ENCODE measurements at regions not wholly inside any gene's neighbourhood (a gene's known extent, or its start where the extent isn't known, plus 50 kb on each side); places are given as distances from the start of the nearest gene placed in this dataset.

DNA sequence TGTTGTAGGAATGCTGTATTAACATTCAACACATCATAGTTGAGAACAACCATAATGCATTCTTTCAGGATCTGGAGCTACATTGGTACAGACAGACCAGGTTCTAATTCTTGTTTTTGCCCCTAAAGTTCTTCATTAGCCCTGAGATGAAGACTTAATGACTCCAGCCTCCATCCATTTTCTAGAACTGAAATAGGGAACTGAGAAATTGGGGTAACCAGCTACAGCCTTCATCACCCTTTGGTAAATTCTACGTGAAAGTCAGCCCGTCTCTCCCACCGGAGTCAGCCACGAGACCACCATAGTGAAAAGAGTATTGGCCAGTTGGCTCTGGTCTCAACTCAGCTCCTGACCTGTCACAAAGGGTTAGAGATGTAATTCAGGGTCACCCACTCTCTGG lies 164.0 kb downstream of the NUAK1 start:
- in situ Hi-C loops (cut with MboI; ENCODE audit: low sequenced_read_pairs): no loop called here

DNA sequence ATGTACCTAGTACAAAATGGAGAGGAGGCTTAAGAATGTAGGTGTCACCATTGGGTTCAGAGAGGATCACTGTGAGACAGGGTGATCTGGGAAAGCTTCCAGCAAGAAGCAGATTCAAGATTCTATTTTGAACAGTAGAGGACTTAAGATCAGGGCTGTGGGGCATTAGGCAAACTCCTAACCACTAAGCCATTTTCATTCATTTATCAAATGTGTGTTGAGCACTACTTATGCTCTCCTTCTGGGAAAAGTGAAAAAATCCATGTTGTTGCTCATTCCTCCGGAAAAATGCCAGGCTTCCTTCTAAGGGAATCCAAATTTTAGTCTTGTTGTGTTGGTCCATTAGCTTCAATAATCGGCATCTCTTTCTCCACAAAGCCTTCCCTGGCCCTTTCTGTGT lies 163.4 kb downstream of the NUAK1 start:
- in situ Hi-C loops (cut with MboI; ENCODE audit: low sequenced_read_pairs): no loop called here

DNA sequence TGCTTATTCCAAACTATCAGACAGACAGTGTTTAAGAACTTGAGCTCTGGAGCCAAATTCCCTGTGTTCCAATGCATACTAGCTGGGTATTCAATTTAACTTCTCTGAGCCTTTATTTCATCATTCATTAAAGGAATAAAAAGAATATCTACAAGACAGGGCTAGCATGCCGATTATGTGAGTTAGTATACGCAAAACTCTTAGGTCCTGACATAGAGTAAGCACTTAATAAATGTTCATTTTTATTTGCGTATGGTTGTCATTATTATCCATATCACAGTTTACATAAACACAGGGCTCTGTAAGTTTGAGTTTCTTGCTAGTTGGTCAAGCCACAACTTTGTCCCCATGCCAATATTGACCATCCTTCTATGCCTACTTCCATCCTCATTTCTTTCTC lies 161.5 kb downstream of the NUAK1 start:
- in situ Hi-C loops (cut with MboI; ENCODE audit: low sequenced_read_pairs): no loop called here

DNA sequence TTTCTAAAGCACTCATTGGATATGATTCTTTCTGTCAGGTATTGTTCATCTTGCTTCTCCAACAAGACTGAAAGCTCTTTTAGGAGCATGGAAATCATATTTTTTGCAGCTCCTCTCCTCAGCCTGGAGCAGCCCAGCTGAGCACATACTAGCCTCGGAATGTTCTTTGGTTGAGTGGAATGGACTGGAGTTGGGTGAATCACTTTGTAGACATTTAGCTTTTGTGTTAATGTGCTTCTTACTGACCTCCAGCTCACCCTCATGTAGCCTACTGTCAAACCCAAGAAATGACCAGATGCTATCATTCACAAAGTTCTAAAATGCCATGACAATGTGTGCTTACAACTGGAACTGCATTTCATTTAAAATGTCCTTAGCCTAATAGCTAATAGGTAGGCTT lies 161.1 kb downstream of the NUAK1 start:
- in situ Hi-C loops (cut with MboI; ENCODE audit: low sequenced_read_pairs): no loop called here

DNA sequence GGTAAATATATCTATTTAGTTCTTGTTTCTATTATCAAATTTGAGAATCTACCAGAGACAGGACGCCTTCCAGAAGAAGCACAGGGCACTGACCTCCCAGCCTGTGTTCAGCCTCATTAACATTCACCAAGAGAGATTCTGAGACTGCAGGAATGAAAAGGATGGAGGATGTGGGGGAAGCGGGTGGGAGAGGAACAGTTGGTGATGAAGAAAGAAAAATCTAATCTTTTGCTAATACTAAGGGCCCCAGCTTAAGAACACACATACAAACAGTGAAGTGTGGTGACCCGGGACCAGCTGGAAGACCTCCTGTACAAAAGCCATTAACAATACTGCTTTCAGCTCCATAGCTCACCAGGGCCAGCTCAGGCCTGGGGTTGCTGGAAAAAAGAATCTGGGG lies 160.5 kb downstream of the NUAK1 start:
- in situ Hi-C loops (cut with MboI; ENCODE audit: low sequenced_read_pairs): no loop called here

DNA sequence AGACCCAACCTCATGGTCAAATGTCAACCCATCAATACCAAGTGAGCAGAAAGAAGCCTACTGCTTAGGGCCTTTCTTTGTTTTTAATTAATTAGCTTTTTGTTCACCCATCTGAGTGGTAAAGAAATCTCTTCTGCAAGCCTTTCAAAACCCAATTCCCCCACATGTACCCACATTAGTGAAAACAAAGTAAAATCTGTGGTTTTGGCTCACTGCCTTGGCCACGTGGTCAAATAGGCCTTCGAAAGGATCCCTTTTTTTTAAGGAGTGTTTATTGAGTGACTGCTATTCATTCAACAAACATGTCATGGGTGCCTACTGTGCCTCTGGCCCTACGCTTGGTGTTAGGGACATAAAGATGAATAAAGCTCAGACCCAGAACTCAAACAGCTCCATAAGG lies 160.1 kb downstream of the NUAK1 start:
- in situ Hi-C loops (cut with MboI; ENCODE audit: low sequenced_read_pairs): no loop called here

DNA sequence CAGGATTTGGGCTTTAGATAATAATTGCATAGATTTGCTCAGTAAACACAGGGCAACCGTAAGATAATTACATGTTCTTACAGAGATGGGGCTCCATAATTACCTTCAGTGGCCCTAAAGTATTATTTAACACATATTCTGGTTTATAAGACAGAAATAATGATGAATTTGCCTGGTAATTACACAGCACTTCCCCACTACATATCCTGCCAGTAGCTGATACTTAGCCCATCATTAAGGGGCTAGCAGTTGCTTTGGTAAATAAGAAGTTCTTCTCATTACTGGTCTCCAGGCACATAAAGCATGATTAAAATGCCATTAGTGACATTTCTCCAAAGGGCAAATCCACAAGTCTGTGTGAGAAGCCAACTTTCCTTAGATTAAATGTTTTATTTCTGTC lies 158.7 kb downstream of the NUAK1 start:
- in situ Hi-C loops (cut with MboI; ENCODE audit: low sequenced_read_pairs): no loop called here

DNA sequence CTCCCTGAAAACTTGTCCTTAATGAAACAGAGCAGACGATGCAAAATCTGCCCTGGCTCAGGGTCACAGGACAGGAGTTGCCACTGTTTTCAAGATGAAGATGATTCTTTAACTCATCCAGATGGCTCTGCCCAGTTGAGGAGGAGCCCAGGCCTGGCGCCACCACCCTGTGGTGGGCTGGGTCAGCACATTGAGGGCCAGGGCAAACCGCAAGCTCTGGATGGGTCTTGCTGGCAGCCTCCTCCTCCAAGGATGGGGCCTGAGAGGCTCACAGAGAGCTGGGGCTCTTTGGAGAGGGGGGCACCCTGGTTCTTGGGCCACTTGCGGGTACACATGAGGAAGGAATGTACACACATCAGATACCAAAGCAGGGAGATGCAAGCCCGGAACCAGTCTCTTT lies 158.2 kb downstream of the NUAK1 start:
- in situ Hi-C loops (cut with MboI; ENCODE audit: low sequenced_read_pairs): no loop called here

DNA sequence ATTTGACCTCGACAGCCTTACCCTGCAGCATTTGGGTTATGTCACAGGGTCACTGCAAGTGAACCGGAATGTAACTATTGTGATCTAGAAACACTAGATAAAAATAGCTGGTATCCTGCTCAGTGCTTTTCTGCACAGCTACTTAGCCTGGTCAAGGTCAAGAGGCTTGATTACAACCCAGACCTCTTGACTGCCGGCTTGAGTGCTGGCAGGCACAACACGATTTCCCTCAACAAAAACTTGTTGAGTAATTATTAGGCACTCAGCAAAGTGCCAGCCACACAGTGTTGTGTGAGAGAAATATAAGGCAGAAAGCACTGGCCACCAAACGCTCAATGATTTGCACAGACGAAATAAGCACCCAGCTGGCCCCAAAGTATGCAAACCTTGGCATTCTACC lies 156.7 kb downstream of the NUAK1 start:
- in situ Hi-C loops (cut with MboI; ENCODE audit: low sequenced_read_pairs): no loop called here

DNA sequence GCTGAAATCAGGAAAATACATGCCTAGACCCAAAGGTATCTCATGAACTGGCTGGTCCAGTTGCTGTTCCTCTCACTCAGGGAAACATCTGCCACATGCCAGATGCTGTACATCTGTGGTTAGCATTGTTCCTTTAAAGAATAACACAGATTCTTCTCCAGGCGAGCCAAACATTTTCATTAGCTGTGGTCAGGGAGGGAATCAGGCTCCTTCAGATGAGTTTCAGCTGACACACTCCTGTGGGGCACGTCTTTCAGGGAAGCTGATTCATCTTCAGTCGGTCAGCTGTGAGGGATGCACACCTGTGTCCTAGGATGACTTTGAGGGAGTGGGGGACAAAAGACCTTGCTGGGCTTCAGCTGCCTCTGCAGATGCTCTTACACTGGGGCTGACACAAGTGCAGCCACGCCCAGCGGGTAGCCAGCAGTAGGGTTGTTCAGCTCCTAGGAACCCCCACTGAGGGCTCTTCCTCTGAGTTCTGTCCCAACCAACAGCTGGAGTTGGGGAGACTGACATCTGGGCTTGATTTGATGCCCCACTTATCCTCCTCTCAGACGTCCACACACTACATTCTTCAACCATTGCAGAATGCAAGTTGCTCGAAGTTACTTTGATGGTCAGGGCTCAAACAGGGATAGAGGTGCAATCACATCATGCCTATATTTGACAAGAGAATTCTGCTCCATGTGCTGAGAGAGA lies 155.0 kb downstream of the NUAK1 start:
- in situ Hi-C loops (cut with MboI; ENCODE audit: low sequenced_read_pairs): no loop called here

DNA sequence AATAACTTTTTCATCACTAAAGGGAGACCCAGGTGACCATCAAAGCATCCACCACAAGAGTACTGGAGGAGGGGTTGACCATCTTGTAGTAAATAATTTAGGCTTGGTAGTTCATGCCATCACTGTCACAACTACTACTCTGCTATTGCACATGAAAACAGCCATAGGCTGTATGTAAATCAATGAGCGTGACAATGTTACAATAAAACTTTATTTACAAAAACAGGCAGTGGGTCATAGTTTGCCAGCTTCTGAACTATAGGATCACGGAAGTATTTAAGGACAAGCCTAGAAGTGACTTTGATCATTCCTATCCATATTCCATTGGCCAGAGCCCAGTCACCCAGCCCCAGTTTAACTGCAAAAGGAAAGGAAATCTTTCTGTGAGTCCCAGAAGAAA lies 153.4 kb downstream of the NUAK1 start:
- in situ Hi-C loops (cut with MboI; ENCODE audit: low sequenced_read_pairs): no loop called here

DNA sequence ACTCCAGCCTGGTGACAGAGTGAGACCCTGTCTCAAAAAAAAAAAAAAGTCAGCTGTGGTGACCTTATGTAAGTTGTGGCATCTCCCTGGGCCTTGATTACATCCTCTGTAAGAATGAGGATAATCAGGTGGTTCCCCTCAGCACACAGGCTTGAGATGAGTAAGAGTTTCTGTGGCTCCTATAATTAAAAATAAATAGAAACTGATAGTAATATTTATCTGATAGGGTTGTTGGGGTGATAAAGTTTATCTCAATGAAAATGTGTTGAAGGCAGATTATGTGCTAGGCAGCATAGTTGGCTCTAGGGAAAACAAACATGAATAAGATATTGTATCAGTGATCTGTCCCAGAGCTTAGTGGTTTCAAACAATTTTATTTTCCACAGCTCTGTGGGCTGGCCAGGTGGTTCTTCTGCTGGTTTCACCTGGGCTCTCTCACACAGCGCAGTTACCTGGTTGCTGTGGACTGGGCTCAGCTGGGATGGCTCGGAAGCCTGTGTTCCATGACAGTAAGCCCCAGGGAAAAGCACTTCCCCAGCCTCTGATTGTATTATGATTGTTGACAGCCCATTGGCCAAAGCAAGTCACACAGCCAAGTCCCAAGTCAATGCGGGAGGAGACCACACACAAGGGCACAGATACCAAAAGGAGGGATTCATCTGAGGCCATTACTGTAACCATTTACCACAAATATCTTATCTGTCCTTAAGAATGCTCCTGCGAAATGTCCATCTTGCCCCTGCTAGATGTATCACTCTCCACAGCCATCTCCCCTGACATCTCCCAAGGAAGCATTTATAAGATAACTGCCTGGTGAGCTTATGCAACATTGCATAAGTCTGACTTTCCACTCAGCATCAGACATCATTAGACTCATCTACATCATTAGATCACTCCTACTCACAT lies 151.7 kb downstream of the NUAK1 start:
- in situ Hi-C loops (cut with MboI; ENCODE audit: low sequenced_read_pairs): no loop called here

DNA sequence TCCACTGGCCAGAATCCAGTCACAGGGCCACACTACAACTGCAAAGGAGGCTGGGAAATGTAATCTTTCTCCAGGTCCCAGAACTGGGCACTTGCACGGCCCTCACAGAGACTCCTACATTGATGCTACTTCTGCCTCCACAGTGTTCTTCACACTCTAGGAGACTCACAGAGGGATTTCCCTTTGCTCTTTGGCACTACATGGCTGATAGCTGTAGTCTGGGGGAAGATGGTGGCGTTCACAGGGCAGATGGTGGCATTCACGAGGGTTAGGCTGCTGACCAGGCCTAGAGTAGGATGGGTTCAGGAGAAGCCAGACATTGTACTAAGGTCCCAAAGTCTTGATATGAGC lies 151.1 kb downstream of the NUAK1 start:
- in situ Hi-C loops (cut with MboI; ENCODE audit: low sequenced_read_pairs): no loop called here

DNA sequence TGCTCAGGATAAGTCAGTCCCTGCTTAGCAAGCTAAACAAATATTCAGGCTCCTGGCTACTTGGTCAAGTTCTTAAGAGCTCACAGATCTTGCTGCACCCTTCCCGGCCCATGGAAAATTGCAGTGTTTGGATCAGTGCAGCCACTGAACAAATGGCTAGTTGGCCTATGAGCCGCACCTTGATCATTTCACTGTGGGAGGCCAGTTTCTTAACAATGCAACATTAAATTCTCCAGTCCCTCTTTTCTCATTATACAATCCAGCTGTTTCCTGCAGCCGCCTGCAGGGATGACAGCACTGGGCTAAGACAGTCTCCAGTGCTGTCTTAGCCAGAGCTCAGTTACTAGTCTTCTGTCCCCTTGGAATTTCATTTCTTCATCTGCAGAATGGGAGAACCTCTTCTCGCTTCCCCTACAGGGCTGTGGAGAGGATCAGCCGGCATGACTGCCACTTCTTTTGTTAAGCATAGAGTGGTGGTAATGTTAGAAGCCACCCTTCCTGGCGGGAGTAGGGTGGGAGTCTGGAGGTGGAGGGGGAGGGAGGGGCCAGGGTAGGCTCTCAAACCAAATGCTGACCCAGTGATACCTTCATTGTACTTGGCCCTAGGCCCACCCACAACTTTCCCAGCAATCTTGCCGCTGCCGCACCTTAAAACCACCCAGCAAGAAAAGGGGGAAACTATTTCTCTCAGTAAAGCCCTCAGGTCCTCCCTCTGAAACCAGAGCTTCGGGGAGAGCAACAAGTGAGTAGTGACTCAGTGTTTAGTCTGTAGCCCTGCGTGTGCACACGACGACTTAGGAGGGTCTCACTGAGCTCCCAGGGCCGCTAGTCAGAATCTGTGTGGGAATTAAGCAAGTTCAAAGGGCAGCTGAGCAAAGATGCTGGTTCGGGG lies 145.7 kb downstream of the NUAK1 start:
- in situ Hi-C loops (cut with MboI; ENCODE audit: low sequenced_read_pairs): no loop called here

DNA sequence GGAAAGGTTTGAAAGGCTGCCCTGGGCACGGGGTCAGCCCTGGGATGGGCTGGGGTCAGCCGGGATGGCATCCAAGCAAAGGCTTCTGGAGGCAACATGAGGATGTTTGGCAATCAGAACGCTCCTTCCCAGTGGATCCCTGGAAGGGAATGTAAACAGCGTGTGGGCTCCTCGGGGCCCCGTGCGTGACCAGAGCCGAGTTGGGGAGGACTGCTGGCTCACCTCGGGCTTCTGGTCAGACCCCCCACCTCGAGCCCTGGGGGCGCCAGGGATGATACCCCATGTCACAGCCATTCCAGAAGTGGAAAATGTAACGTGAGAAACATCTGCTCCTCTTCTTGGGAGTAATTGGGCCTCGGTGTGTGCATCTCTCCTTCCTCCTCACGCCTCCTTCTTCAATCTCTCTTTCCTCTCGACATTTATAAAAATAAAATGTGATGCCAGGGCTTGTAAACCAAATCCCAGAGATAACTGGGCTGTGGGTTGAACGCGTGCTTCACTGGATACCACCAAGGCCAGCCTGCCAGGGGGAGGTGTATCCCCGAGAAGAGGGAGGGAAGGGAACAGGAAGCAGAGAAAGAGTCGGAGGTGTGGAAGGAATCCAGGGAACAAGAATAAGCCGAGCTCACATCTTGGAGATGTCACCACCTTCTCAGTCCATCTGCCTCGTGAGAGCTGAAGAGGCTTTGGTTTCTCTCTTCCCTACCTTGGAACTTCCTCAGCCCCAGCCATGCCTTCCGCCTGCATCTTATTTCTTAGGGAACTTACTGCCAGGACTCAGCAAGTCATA lies 144.8 kb downstream of the NUAK1 start:
- in situ Hi-C loops (cut with MboI; ENCODE audit: low sequenced_read_pairs): no loop called here

DNA sequence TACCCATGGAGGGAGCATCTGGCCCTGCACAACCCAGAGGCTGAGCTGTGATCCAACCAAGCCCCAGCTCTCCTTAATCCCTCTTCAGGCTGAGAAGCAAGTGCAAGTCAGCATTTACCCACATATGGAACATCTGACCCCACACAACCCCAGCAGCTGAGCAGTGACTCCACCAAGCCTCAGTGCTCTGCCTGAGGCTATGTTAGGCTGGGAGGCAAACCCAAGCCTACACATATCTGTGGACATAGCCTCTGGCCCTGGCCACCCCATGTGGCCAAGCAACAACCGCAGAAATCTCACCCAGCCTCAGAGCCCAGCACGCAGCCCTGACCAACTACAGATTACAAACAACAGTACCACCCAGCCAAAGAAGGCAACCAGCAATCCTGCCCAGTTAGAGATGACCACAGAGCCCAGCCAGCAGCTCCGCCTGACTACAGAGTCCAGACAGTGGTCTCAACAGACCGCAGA lies 142.8 kb downstream of the NUAK1 start:
- in situ Hi-C loops (cut with MboI; ENCODE audit: low sequenced_read_pairs): no loop called here

DNA sequence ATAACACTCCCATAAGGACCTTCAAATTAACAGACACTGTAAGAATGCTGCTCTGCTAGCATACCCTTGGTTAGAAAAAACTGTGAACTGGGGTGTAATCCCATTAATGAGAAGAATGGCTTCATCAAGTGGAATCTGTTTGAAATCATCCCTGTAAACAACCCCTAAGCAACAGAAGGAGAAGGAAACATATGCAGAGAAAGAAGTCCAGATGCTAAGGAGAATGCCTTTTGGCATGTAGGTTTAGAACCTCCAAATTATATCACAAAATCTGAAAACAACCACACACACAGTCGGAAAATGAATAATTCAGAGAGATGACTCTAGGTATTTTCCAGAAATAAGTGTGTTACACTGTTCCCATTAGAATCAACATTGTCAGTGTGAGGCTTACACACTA lies 140.2 kb downstream of the NUAK1 start:
- in situ Hi-C loops (cut with MboI; ENCODE audit: low sequenced_read_pairs): no loop called here

DNA sequence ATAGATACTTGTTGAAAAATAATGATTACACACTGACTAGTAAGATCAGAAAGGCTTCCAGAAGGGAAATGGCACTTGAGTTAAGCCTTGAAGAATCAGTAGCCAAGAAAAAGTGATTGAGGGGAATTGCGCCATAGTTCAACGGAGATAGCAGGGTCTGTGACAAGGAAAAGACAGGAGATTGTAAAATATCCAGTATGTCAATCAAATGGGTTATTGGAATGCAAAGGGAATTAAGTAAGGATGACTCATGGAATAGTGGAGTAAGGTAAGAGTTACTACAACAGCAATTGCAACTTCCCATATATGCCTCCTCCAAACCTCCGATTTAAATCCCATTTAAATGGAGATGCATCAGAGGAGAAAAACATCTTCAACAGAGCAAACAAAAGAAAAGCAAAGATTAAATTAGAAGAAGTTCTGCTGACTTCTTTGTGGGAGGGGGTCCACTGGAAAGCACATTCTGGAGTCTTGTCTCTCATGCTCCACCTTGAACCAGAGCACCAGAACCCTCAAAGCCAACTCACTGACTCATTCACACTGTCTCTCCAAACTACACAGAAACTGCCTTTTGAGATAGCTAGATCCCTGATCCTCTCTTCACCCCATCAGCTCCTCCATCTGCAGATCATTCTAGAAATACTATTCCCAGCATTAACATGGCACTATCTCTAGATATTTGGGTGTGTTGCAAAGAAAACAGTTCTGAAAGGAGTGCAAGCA lies 138.2 kb downstream of the NUAK1 start:
- in situ Hi-C loops (cut with MboI; ENCODE audit: low sequenced_read_pairs): no loop called here

DNA sequence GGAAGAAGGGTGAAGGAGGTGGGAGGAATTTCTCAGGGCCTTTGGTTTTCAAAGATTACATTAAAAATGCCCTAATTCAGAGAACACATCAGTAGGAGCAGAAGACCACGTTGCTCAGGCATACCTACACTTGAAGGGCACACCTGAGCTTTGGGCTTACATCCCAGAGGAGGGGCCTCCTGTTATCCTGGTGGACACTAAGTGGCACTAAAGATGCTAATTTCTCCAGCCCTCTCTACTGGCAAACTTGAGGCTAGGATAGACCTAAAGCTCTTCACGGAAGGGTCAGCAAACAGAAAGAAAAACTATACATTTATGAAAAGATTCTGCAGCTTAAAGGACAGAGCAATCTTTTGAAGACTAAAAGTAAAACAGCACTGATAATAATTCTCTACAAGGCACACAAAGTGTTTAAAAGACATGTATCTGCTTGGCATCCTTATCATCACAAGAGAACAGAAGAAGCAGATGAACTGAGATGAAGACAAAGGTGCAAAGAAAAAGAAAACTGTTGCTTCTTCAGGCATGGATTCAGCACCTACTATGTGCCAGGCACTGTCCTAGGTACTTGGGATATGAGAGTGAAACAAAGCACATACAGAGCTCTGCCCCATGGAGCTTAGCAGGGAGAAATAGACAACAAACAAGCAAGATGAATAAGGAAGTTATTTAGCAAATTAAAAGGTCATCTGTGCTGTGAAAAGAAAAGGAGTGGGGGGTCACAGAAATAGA lies 137.5 kb downstream of the NUAK1 start:
- in situ Hi-C loops (cut with MboI; ENCODE audit: low sequenced_read_pairs): no loop called here

Data from HL-60/S4 treated with phorbol 12-myristate 13-acetate at 8.2 ng/mL for 4 days and 3 days (cell line).